GM18858 (cell line): ENCODE measurements at regions not wholly inside any gene's neighbourhood (a gene's known extent, or its start where the extent isn't known, plus 50 kb on each side); places are given as distances from the start of the nearest gene placed in this dataset.

Source experiments
- ATAC-seq: cut with Tn5 transposase; IDR thresholded peaks from one replicate; pipeline ENCODE4 v1.9.1; 2021; ENCODE audit not compliant: unreplicated experiment

GRCh38 chr6:133827766-133828165 lies 61.1 kb upstream of the TCF21 start:
- no peak for ATAC-seq

- no peak for ATAC-seq
Observed at GRCh38 chr6:133833949-133834359, 55.0 kb upstream of the TCF21 start.

GRCh38 chr6:133834472-133835170 lies 54.3 kb upstream of the TCF21 start:
- no peak for ATAC-seq

- no peak for ATAC-seq
Observed at GRCh38 chr6:133835901-133836300, 53.0 kb upstream of the TCF21 start.

GRCh38 chr6:133837801-133838349 lies 51.0 kb upstream of the TCF21 start:
- ATAC-seq, result no peak
